Body of pancreas (tissue), 4 donors: ENCODE measurements at regions not wholly inside any gene's neighbourhood (a gene's known extent, or its start where the extent isn't known, plus 50 kb on each side); places are given as distances from the start of the nearest gene placed in this dataset.

Experiments
- CTCF ChIP-seq, 7 experiments: fragments of 450-650 bp in 4 of 7; fragments of 200-600 bp in 3 of 7; sonication (generic) in 3 of 7; IDR thresholded peaks; one replicate each; pipeline ENCODE4 v1.5.1; 2016 to 2019; ENCODE audit warnings: antibody characterized with exemption in 7 of 7
- POLR2A ChIP-seq, 3 donors: fragments of 450-650 bp; IDR thresholded peaks; one replicate each; pipeline ENCODE4 v1.6.1; 2016; ENCODE audit warnings: antibody characterized with exemption in 3 of 3, mild to moderate bottlenecking in 2 of 3

- TF ChIP-seq CTCF (IDR thresholded peaks at IDR 0.05) (no peak), POLR2A (IDR thresholded peaks at IDR 0.05) (no peak)
Observed at GRCh38 chr20:6908673-6909072, 141.2 kb downstream of the BMP2 start.
